HG03196 (cell line): ENCODE measurements at regions not wholly inside any gene's neighbourhood (a gene's known extent, or its start where the extent isn't known, plus 50 kb on each side); places are given as distances from the start of the nearest gene placed in this dataset.

Source experiments
- ATAC-seq: cut with Tn5 transposase; IDR thresholded peaks from one replicate; pipeline ENCODE4 v1.9.1; 2021; ENCODE audit not compliant: unreplicated experiment

DNA sequence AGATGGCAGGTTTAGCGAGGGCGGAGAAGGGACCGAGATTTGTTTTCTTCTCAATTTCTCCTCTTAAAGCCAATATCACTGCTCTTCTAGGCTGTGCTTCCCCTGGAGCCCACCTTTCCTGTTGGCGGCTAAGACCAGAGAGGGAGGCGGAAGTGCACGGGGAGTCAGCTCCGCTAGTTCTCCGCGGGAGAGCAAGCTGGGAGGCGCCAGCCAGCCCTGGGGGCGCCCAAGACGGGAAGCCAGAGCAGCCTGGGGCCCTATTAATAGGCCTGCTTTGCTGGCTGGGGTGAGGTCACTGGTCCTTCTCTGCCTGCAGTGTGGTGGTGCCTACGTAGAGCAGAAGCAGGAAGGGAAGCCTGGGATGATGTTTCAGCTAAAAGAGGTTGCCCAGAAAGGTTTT is 61.6 kb downstream of the LSM5 start:
- ATAC-seq = no peak

- ATAC-seq = no peak
Observed at GRCh38 chr7:32427769-32428291, 62.4 kb downstream of the LSM5 start.

- no peak for ATAC-seq
Observed at GRCh38 chr7:32416846-32417245, 73.3 kb downstream of the LSM5 start.

DNA sequence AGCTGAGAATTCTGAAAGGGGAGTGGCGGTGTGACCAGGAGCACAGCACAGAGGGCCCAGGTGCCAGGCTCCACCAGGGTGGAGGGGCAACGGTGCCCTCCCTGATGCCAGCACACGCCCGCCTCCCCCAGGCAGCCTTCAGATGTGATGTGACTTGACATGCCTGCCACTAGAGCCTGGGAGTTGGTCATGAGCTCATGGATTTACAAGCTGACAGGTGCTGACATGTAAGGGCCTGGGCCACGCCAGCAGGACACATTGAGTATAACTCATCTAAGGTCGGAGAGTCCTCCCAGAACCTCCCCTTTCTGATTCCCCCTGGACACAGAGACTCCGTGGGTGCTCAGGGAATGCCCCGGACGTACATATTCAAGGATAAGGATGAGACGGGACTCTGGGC is 74.2 kb downstream of the LSM5 start:
- ATAC-seq = no peak

DNA sequence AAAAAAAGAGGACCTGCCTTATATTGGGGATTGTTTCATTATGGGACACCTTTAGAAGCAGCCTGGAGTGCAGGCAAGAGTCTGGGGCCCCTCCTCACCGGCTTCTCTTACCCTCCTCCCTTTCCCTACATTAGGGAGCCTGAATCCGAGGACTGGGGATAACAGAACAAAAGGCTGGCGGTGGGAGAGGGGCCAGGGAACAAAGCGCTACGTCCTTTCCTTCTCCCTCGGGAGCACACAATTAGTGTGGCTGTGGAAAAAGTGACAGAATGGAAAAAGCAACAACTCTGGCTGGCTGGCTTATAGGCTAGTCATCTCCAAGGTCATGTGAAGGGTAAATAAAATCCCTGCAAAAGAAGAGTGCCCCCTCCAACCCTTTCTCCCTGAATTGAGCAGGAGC is 74.7 kb downstream of the LSM5 start:
- ATAC-seq = no peak

GRCh38 chr7:32412471-32412870 is 77.7 kb downstream of the LSM5 start:
- no peak for ATAC-seq

DNA sequence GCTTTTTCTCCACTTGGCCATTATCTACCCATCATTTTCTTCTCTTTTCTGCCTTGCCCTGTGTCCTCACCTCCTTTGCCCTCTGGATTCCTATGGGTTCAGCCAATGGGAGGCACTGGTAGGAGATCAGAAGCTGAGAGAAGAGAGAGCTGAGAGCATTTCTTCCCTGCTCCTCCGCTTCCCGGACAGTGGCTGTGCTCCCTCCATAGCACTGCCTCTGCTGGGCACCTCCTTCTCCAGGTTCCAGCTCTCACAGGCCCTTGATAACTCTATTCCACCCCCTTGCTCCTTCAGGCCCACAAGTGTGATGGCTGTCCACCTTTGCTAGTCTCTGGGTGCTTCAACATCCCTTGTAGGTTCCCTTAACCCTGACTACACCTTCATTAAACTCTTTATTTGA is 79.6 kb downstream of the LSM5 start:
- no peak for ATAC-seq

GRCh38 chr7:32406386-32406785 is 83.8 kb downstream of the LSM5 start:
- ATAC-seq = no peak

DNA sequence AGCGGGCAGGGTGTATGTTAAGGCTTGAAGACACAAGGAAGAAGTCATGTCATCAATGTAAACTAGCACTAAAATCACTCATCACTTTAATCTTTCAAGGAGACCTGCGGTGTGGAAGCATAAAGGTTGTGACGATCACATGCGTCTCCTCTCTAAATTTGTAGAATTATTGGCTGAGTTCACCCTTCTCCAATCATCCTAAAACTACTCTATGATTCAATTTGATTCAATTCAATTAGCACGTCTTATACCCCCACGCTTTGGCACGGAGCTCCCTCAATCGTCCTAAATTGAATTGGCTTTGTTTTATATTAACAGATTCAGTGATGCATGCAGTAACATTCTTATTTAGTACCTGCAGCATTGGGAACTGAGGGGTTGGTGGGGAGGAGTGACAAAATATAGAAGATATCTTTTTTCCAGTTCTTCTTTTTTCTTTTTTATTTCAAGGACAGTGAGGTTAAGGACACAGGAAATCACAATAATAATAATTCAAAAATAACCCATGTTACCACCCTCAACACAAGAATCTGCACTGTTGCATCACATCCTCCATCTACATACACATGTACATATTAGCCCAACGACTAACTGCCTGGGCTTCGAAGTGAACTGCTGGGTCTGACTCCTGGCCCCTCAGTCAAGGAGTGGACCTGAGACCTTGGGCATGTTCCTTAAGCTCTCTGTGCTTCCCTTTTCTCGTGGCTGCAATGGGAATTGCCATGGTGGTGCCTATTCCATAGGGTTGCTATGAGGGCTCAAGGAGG is 86.5 kb downstream of the LSM5 start:
- ATAC-seq = no peak

- ATAC-seq = no peak
Observed at GRCh38 chr7:32400676-32401075, 89.5 kb downstream of the LSM5 start.

GRCh38 chr7:32399311-32399710 is 90.9 kb downstream of the LSM5 start:
- ATAC-seq = no peak

DNA sequence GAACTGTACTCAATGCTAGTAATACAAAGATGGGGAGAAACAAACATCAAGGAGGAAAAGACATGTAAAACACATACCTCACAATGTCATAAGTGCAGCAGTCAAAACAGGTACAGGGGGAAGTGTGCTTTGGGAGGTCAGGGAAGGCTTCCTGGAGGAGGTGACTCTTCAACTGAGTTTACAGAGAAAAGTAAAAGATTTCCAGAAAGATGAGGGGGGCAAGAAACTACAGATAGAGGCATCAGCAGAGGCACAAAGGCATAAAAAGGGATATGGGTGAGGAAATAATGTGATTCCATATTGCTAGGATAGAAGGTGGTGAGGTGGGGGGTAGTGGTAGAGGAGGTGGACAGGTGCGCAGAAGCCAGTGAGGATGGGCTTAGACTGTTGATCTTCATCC is 95.0 kb downstream of the LSM5 start:
- no peak for ATAC-seq

DNA sequence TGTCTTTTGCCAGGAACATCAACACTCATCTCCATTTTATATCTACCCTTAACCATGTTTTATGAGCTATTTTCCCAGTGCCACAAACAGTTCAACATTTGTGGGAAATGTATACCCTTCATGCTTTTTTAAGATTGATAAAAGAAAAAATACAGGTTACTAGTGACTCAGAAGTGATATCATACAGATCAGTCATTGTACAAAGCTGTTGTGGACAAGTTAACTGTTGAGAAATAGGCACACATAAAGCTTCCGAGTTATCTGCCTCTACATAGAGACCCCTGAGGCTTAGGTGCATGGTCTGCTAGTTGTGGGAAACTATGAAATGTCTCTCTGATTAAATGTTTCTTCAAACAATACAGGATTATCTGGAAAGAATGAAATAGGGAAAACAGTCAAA is 96.3 kb downstream of the LSM5 start:
- ATAC-seq = no peak

GRCh38 chr7:32390210-32390609 is 100.0 kb downstream of the LSM5 start:
- ATAC-seq = no peak

DNA sequence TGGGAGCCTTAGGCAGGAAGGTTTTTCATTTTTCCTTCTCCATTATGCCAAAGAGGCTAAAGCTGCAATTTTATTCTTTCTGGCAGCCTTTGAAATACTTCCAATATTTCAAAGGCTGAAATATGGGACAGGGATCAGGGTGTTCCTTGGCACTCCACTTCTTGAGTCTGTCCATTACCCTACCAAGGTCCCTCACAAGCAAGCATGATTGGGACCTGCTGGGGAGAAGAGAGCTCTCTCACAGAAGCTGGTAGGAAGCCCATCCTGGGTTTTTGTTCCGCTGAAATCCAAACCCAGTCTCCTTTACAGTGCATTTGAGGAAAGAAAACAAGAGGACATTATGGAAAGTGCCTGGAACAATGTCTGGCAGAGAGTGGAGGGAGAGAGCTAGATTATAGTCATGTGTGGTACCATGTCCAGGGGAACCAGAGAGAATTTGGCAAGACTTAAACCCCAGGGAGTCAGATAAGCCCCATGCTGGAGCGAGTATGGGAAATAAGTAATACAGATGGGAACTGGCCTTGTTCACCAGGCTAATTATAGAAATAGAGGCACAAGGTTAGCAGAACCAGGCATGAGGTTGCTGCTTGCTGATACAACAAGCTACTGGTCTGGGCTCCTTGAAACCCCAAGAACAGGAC is 104.7 kb downstream of the LSM5 start:
- ATAC-seq = no peak

DNA sequence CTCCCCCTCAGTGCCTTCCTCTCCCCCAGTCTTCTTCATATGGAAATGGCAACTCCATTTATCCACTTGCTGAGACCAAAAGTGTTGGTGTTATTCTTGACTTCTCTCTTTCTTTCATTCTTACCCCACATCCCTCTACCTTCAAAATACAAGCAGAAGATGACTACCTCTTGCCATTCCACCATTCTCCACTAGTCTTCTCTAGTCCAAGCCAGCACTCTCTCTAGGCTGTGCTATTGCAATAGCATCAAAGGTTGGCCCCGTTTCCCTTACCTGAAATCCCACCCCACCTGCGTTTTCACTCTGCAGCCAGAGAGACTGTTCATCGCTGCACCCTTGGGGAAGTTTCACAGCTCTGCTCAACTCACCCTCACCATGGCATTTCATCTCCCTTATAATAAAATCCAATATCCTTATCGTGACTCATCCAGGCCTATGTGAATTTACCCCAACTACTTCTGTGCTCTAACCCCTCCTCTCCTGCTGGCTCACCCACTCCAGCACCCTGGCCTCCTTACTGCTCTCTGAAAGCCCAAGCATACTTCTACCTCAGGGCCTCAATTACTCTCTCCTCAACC is 109.1 kb downstream of the LSM5 start:
- ATAC-seq = no peak

DNA sequence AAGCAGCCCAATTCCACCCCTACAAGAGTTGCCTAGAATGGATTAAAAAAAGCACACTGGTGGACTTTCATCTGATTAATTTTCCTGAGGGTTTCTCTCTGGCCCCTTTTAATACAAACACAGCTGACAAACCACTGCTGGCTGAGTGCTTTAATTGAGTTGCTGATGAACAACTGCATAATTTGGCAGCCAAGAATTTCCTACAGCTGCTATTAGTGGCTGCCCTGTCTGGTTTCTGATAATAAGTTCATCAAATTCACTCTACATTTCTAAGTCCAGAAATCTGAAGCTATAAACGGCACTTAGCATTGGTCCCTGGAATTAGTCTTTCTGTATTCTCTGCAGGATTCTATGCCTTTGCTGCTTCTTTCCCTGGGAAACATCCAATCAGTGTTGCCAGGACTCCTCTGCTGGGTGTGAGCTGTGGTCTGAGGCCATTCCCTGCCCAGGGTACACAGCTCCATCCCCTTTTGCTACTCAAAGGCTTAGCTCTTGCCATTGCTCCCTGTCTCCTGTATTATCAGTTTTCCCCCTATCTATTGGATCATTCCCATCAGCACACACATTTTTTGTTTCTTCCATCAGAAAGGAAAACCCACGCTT is 110.6 kb downstream of the LSM5 start:
- ATAC-seq = no peak

DNA sequence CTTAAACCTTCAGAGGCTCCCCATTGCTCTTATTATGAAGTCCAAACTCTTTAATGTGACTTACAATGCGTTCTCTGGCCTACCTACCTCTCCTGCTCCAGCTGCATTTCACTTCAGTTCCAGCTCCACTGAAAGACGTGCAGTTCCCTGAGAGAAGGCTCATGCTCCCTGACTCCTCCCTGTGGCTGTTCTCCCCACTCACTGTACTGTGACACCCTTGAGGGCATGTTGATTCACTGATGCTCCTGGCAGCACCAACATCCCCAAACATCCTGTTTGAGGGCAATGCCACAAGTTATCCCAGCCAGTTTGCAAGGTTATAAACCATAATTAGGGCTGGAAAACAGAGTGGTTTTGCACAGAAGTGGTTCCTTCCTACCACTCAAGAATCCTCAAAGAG is 111.2 kb downstream of the LSM5 start:
- no peak for ATAC-seq

GRCh38 chr7:32364581-32364980 is 125.6 kb downstream of the LSM5 start:
- no peak for ATAC-seq

DNA sequence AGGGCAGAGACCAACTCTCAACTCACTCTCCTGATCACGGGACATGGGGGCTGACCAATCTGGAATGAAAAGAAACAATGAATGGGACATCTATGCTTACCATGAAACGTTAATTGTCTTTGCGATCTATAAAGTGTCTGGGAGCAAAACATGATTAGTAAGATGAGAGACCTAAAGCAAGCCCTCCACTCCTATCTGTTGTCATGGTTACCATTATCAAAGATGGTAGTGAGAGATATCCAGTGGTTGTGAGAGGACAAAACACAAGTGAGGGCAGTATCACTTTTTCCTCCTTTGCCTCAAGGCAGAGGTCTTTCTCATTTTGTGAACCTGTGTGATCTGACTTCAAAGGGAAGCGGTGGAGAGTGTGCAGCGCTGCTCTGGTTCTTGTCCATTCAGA is 130.1 kb downstream of the LSM5 start:
- no peak for ATAC-seq

GRCh38 chr7:32357535-32358277 is 132.5 kb downstream of the LSM5 start:
- no peak for ATAC-seq
